Activated naive CD8-positive, alpha-beta T cell (primary cell): ENCODE measurements at regions not wholly inside any gene's neighbourhood (a gene's known extent, or its start where the extent isn't known, plus 50 kb on each side); places are given as distances from the start of the nearest gene placed in this dataset.
"Not testable (repeated sequence)": the region's sequence is repeated elsewhere in the genome, so short reads cannot be mapped to it uniquely, and the experiment has no call there.

Source experiments
- H3K27ac Mint-ChIP-seq: one replicate; pipeline ENCODE4 v1.8.0; 2021; ENCODE audit warnings: mixed read lengths
- H3K27me3 Mint-ChIP-seq: one replicate; pipeline ENCODE4 v1.8.0; 2021; ENCODE audit warnings: mixed read lengths
- H3K36me3 Mint-ChIP-seq: one replicate; pipeline ENCODE4 v1.8.0; 2021; ENCODE audit warnings: mixed read lengths
- H3K4me1 Mint-ChIP-seq: one replicate; pipeline ENCODE4 v1.8.0; 2021; ENCODE audit warnings: low read depth, mixed read lengths
- H3K4me3 Mint-ChIP-seq: one replicate; pipeline ENCODE4 v1.8.0; 2021; ENCODE audit warnings: mild to moderate bottlenecking, mixed read lengths
- H3K9me3 Mint-ChIP-seq: one replicate; pipeline ENCODE4 v1.8.0; 2021; ENCODE audit warnings: low read depth, mixed read lengths

- Mint-ChIP-seq H3K36me3 (peaks cover 23% of the 10 kb centered on the region), H3K4me1 (peaks cover 41% of the 10 kb centered on the region)
Measured at GRCh38 chr21:33971492-33972013, 55.9 kb upstream of the ATP5PO start.

GRCh38 chr21:33969581-33969980 lies 54.0 kb upstream of the ATP5PO start:
- H3K27me3 Mint-ChIP-seq: no peaks in the 10 kb centered on the region
- no peak overlapping the region for H3K27ac Mint-ChIP-seq
- peaks cover 21% of the 10 kb centered on the region for H3K36me3 Mint-ChIP-seq
- peaks cover 3% of the 10 kb centered on the region for H3K9me3 Mint-ChIP-seq
- no peak overlapping the region for H3K4me3 Mint-ChIP-seq
- H3K4me1 Mint-ChIP-seq: peaks cover 24% of the 10 kb centered on the region

More at GRCh38 chr21:33971492-33972013, 55.9 kb upstream of the ATP5PO start:
- Mint-ChIP-seq H3K27me3 (no peaks in the 10 kb centered on the region), H3K9me3 (peaks cover 3% of the 10 kb centered on the region), H3K4me3 (no peak overlapping the region), H3K27ac (peak overlapping the region; percentile 42)

- peaks cover 24% of the 10 kb centered on the region for H3K4me1 Mint-ChIP-seq
- H3K36me3 Mint-ChIP-seq: peaks cover 21% of the 10 kb centered on the region
- H3K4me3 Mint-ChIP-seq: no peak overlapping the region
- H3K27me3 Mint-ChIP-seq: no peaks in the 10 kb centered on the region
- no peak overlapping the region for H3K27ac Mint-ChIP-seq
- H3K9me3 Mint-ChIP-seq: peaks cover 3% of the 10 kb centered on the region
Measured at GRCh38 chr21:33968995-33969348, 53.4 kb upstream of the ATP5PO start.

GRCh38 chr21:33968080-33968994 lies 52.7 kb upstream of the ATP5PO start:
- Mint-ChIP-seq H3K4me1 (peaks cover 27% of the 10 kb centered on the region), H3K36me3 (peaks cover 24% of the 10 kb centered on the region), H3K4me3 (no peak overlapping the region), H3K27ac (peak overlapping the region; percentile 23), H3K27me3 (no peaks in the 10 kb centered on the region), H3K9me3 (peaks cover 3% of the 10 kb centered on the region)

GRCh38 chr21:33967086-33967571 lies 51.5 kb upstream of the ATP5PO start:
- H3K9me3 Mint-ChIP-seq: peaks cover 3% of the 10 kb centered on the region
- H3K27ac Mint-ChIP-seq: peak overlapping the region; percentile 22
- no peak overlapping the region for H3K4me3 Mint-ChIP-seq
- H3K27me3 Mint-ChIP-seq: no peaks in the 10 kb centered on the region
- H3K36me3 Mint-ChIP-seq: peaks cover 35% of the 10 kb centered on the region
- peaks cover 29% of the 10 kb centered on the region for H3K4me1 Mint-ChIP-seq

- peaks cover 3% of the 10 kb centered on the region for H3K9me3 Mint-ChIP-seq
- peaks cover 27% of the 10 kb centered on the region for H3K4me1 Mint-ChIP-seq
- H3K27ac Mint-ChIP-seq: peak overlapping the region; percentile 22
- H3K27me3 Mint-ChIP-seq: no peaks in the 10 kb centered on the region
- H3K4me3 Mint-ChIP-seq: no peak overlapping the region
- peaks cover 29% of the 10 kb centered on the region for H3K36me3 Mint-ChIP-seq
Measured at GRCh38 chr21:33966324-33966949, 50.8 kb upstream of the ATP5PO start.

- H3K4me1 Mint-ChIP-seq: peaks cover 27% of the 10 kb centered on the region
Measured at GRCh38 chr21:33965662-33966061, 50.1 kb upstream of the ATP5PO start.

More at GRCh38 chr21:33965662-33966061, 50.1 kb upstream of the ATP5PO start:
- not testable (repeated sequence) for H3K9me3 Mint-ChIP-seq, H3K27me3 Mint-ChIP-seq, H3K4me3 Mint-ChIP-seq, H3K27ac Mint-ChIP-seq
- H3K36me3 Mint-ChIP-seq: peaks cover 25% of the 10 kb centered on the region
